Breast epithelium (tissue), 3 donors: ENCODE measurements at regions not wholly inside any gene's neighbourhood (a gene's known extent, or its start where the extent isn't known, plus 50 kb on each side); places are given as distances from the start of the nearest gene placed in this dataset.

ENCODE experiments used
- CTCF ChIP-seq, 3 donors: fragments of 450-650 bp; IDR thresholded peaks; one replicate each; pipeline ENCODE4 v1.5.1; 2016 to 2017; ENCODE audit warnings: antibody characterized with exemption in 3 of 3, mild to moderate bottlenecking in 3 of 3, moderate library complexity in 3 of 3
- POLR2AphosphoS5 ChIP-seq, 3 donors: sonication (generic); formaldehyde crosslinking; IDR thresholded peaks; one replicate each; pipeline ENCODE4 v1.6.1; 2017; ENCODE audit warnings: antibody characterized with exemption in 3 of 3

DNA sequence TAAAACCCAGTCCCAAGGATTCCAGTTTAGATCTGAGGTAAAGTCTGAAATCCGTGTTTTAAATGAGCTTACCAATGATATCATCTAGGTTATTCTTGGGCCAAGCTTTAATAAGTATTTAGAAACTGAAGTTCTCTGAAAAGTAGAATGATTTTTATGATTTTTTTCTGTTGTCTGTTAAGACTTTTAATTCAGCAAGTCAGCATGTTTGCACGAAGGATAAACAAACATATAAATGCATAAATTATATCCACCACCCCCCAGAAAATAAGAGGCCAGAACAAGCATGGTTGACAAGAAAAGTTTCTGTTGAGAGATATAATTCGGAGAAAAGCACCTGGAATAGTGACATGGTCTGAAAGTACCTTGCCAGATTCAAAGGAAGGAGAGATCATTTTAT, 655.7 kb downstream of the NOVA1 start:
- TF ChIP-seq CTCF (IDR thresholded peaks at IDR 0.05) (no peak), POLR2AphosphoS5 (IDR thresholded peaks at IDR 0.05) (no peak)
